NCI-H1694 (cell line): ENCODE measurements at regions not wholly inside any gene's neighbourhood (a gene's known extent, or its start where the extent isn't known, plus 50 kb on each side); places are given as distances from the start of the nearest gene placed in this dataset.
"Not testable (repeated sequence)": the region's sequence is repeated elsewhere in the genome, so short reads cannot be mapped to it uniquely, and the experiment has no call there.

Experiments
- DNase-seq: peaks from one replicate; lab custom pipeline; 2025; lab: John Stamatoyannopoulos, UW

GRCh38 chr10:21463436-21463835 lies 62.0 kb downstream of the SKIDA1 start:
- DNase-seq = no peak

- DNase-seq = no peak
Measured at GRCh38 chr10:21458126-21458871, 67.2 kb downstream of the SKIDA1 start.

GRCh38 chr10:21456160-21456559 lies 69.3 kb downstream of the SKIDA1 start:
- DNase-seq = no peak

GRCh38 chr10:21452203-21452602 lies 73.3 kb downstream of the SKIDA1 start:
- no peak for DNase-seq

- no peak for DNase-seq
Measured at GRCh38 chr10:21449288-21449966, 76.1 kb downstream of the SKIDA1 start.

GRCh38 chr10:21445163-21445562 lies 80.3 kb downstream of the SKIDA1 start:
- DNase-seq = no peak

- DNase-seq = no peak
Measured at GRCh38 chr10:21441625-21442024, 83.9 kb downstream of the SKIDA1 start.

GRCh38 chr10:21438914-21439313 lies 86.6 kb downstream of the SKIDA1 start:
- not testable (repeated sequence) for DNase-seq

GRCh38 chr10:21437770-21438382 lies 87.6 kb downstream of the SKIDA1 start:
- no peak for DNase-seq

- no peak for DNase-seq
Measured at GRCh38 chr10:21432266-21432665, 93.2 kb downstream of the SKIDA1 start.

GRCh38 chr10:21431799-21432198 lies 93.7 kb downstream of the SKIDA1 start:
- no peak for DNase-seq

GRCh38 chr10:21427804-21428481 lies 97.5 kb downstream of the SKIDA1 start:
- no peak for DNase-seq

- no peak for DNase-seq
Measured at GRCh38 chr10:21424459-21424861, 101.0 kb downstream of the SKIDA1 start.

GRCh38 chr10:21423850-21424249 lies 101.6 kb downstream of the SKIDA1 start:
- no peak for DNase-seq

GRCh38 chr10:21423338-21423737 lies 102.1 kb downstream of the SKIDA1 start:
- DNase-seq = no peak

- DNase-seq = no peak
Measured at GRCh38 chr10:21421794-21422193, 103.7 kb downstream of the SKIDA1 start.

- no peak for DNase-seq
Measured at GRCh38 chr10:21421016-21421415, 104.5 kb downstream of the SKIDA1 start.

GRCh38 chr10:21418981-21419576 lies 106.4 kb downstream of the SKIDA1 start:
- not testable (repeated sequence) for DNase-seq

- no peak for DNase-seq
Measured at GRCh38 chr10:21417172-21417712, 108.2 kb downstream of the SKIDA1 start.

GRCh38 chr10:21413680-21414079 lies 111.8 kb downstream of the SKIDA1 start:
- DNase-seq = no peak

- no peak for DNase-seq
Measured at GRCh38 chr10:21413268-21413667, 112.2 kb downstream of the SKIDA1 start.
